ENCODE measurements at regions not wholly inside any gene's neighbourhood (a gene's known extent, or its start where the extent isn't known, plus 50 kb on each side); places are given as distances from the start of the nearest gene placed in this dataset.

DNA sequence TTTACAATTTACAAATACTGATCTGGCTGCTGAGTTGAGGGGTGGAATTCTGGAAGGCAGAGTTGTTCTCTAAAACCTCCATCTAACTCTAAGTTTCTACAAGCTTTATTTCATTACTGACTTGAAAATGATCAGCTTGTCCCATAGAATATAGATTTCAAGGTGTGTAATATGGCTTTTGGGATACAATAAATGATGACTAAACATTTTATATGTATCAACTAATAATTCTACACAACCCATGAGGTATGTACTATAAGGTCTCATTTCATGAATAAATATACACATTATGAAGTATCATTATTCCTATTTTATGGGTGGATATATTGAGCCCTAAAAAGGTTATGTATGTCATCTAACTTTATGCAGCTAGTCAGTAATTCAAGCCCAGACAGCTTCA, 1214.3 kb upstream of the SORCS1 start:
- no peak overlapping the region for H3K4me3 Mint-ChIP-seq
- DNase-seq (ENCODE audit: low read depth, low spot score): no peak
- H3K36me3 Mint-ChIP-seq (ENCODE audit: low read depth): no peaks in the 10 kb centered on the region
- no peak overlapping the region for H3K27ac Mint-ChIP-seq (ENCODE audit: unreplicated experiment)
- TF ChIP-seq, protein P1, sequence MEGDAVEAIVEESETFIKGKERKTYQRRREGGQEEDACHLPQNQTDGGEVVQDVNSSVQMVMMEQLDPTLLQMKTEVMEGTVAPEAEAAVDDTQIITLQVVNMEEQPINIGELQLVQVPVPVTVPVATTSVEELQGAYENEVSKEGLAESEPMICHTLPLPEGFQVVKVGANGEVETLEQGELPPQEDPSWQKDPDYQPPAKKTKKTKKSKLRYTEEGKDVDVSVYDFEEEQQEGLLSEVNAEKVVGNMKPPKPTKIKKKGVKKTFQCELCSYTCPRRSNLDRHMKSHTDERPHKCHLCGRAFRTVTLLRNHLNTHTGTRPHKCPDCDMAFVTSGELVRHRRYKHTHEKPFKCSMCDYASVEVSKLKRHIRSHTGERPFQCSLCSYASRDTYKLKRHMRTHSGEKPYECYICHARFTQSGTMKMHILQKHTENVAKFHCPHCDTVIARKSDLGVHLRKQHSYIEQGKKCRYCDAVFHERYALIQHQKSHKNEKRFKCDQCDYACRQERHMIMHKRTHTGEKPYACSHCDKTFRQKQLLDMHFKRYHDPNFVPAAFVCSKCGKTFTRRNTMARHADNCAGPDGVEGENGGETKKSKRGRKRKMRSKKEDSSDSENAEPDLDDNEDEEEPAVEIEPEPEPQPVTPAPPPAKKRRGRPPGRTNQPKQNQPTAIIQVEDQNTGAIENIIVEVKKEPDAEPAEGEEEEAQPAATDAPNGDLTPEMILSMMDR (conservative IDR thresholded peaks at IDR 0.05): no peak
- no peaks in the 10 kb centered on the region for H3K27me3 Mint-ChIP-seq (ENCODE audit: low read depth)
- no peaks in the 10 kb centered on the region for H3K9me3 Mint-ChIP-seq
- H3K4me1 Mint-ChIP-seq: no peaks in the 10 kb centered on the region

DNA sequence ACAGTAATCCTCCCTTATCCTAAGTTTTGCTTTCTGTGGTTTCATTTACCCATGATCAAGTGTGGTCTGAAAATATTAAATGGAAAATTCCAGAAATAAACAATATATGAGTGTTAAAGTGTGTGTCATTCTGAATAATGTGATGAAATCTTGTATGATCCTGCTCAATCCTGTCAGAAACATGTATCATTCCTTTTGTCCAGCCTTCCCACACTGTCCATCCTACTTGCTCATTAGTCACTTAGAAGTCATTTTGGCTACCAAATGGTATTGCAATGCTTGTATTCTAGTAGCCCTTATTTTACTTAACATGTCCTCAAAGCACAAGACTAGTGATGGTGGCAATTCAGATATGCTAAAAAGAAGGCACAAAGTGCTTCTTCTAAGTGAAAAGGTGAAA, 1211.2 kb upstream of the SORCS1 start:
- no peaks in the 10 kb centered on the region for H3K36me3 Mint-ChIP-seq (ENCODE audit: low read depth)
- no peak for DNase-seq (ENCODE audit: low read depth, low spot score)
- H3K4me3 Mint-ChIP-seq: no peak overlapping the region
- H3K4me1 Mint-ChIP-seq: no peaks in the 10 kb centered on the region
- H3K9me3 Mint-ChIP-seq: peaks cover 6% of the 10 kb centered on the region
- TF ChIP-seq, protein P1 (conservative IDR thresholded peaks at IDR 0.05): no peak
- no peak overlapping the region for H3K27ac Mint-ChIP-seq (ENCODE audit: unreplicated experiment)
- H3K27me3 Mint-ChIP-seq (ENCODE audit: low read depth): no peaks in the 10 kb centered on the region

DNA sequence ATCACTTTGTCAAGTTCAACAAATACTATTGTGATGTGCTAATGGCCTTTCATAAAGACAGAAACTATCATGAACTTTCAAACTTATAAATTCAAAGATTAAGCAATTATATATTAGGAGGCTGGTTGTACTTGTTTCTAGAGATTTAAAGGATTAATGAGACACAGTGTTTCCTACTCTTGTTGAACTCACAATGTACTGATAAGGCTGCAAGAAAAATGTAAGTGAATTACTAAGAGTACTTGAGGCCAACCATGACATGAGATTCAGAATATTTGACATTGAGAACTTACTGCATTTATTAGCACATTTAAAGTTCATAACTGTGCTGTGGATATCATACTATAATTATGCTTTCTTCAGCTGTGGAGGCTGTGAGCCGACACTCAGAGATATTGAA, 1210.5 kb upstream of the SORCS1 start:
- Mint-ChIP-seq H3K27ac (ENCODE audit: unreplicated experiment) (no peak overlapping the region), H3K27me3 (ENCODE audit: low read depth) (no peaks in the 10 kb centered on the region), H3K36me3 (ENCODE audit: low read depth) (no peaks in the 10 kb centered on the region), H3K9me3 (peaks cover 7% of the 10 kb centered on the region), H3K4me1 (no peaks in the 10 kb centered on the region), H3K4me3 (no peak overlapping the region)
- TF ChIP-seq, protein P1 (conservative IDR thresholded peaks at IDR 0.05): no peak
- DNase-seq (ENCODE audit: low read depth, low spot score): no peak

DNA sequence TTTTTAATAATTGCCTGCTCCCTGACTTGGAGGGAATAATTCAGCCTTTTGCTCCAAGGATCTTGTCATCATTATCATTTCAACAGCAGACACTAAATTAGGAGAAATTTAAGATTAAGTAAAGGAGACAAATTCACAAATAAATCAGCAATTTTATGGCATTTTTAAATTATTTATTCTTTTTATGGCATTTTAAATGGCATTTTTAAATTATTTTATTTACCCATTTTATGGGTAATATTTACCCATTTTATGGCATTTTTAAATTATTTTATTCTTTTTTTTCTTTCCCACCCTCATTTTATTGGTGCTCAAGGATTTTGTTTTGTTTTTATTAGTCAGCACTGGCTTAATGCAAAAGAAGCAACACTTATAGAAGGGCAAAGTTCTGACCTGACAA, 1201.0 kb upstream of the SORCS1 start:
- H3K4me1 Mint-ChIP-seq: no peaks in the 10 kb centered on the region
- no peaks in the 10 kb centered on the region for H3K9me3 Mint-ChIP-seq

DNA sequence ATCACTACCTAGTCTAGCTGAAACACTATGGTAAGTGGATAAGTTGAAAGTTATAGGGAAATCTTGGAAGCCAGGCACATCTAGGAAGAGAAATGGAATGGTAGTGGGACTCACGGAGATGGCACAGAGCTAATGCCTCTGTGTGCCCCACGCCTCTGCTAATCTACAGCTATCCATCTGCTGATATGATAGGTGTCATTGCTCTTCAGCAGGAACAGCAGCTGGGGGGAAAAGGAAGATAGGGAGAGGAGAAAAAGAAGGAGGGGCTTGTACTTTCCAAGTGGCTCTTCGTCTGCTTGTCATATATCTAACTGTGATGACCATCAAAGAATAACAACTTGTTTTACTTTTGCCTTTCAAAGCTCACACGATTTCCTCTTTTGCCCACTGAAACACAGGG, 1199.1 kb upstream of the SORCS1 start:
- Mint-ChIP-seq H3K4me1 (no peaks in the 10 kb centered on the region), H3K4me3 (no peak overlapping the region), H3K27ac (ENCODE audit: unreplicated experiment) (no peak overlapping the region), H3K9me3 (no peaks in the 10 kb centered on the region), H3K36me3 (ENCODE audit: low read depth) (no peaks in the 10 kb centered on the region), H3K27me3 (ENCODE audit: low read depth) (no peaks in the 10 kb centered on the region)
- DNase-seq (ENCODE audit: low read depth, low spot score): no peak
- TF ChIP-seq, protein P1 (conservative IDR thresholded peaks at IDR 0.05): no peak

More for the DNA sequence above, 1201.0 kb upstream of the SORCS1 start:
- H3K4me3 Mint-ChIP-seq: no peak overlapping the region
- H3K27me3 Mint-ChIP-seq (ENCODE audit: low read depth): no peaks in the 10 kb centered on the region
- no peak overlapping the region for H3K27ac Mint-ChIP-seq (ENCODE audit: unreplicated experiment)
- DNase-seq (ENCODE audit: low read depth, low spot score): no peak
- H3K36me3 Mint-ChIP-seq (ENCODE audit: low read depth): no peaks in the 10 kb centered on the region
- TF ChIP-seq, protein P1 (conservative IDR thresholded peaks at IDR 0.05): no peak

DNA sequence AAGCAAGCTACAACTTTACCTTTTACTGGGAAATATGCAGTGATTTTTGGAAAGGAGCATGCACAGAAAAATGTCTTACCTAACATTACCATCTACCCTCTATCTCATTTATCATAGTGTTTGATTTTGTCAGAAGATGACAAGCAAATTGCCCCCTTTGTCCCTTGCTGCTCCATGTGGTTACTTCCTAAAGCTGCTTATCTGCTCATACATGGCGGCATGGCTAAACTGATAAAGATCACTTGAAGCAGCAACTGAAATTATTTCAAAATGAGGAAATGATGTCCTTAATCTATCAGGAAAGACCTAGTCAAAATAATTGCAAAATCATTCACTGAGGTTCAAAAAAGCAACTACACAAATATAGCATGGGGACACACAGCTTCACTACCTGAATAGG, 1198.5 kb upstream of the SORCS1 start:
- Mint-ChIP-seq H3K4me1 (no peaks in the 10 kb centered on the region), H3K27ac (ENCODE audit: unreplicated experiment) (no peak overlapping the region), H3K4me3 (no peak overlapping the region), H3K27me3 (ENCODE audit: low read depth) (no peaks in the 10 kb centered on the region), H3K9me3 (no peaks in the 10 kb centered on the region), H3K36me3 (ENCODE audit: low read depth) (no peaks in the 10 kb centered on the region)
- TF ChIP-seq, protein P1 (conservative IDR thresholded peaks at IDR 0.05): no peak
- DNase-seq (ENCODE audit: low read depth, low spot score): no peak

Data from neural crest cell (in vitro differentiated cells).